ENCODE measurements at regions not wholly inside any gene's neighbourhood (a gene's known extent, or its start where the extent isn't known, plus 50 kb on each side); places are given as distances from the start of the nearest gene placed in this dataset.

- TF ChIP-seq CTCF (IDR thresholded peaks at IDR 0.05): no peak
- TF ChIP-seq POLR2A (IDR thresholded peaks at IDR 0.05): no peak
Observed at GRCh38 chr4:187378441-187378840, 617.1 kb upstream of the ZFP42 start.

All from body of pancreas (tissue), 4 donors.